ENCODE measurements at regions not wholly inside any gene's neighbourhood (a gene's known extent, or its start where the extent isn't known, plus 50 kb on each side); places are given as distances from the start of the nearest gene placed in this dataset.

- Histone ChIP-seq H3K4me1 (ENCODE audit: insufficient read depth) (peaks cover 6% of the 10 kb centered on the region), H3K27ac (no peak overlapping the region), H3K27me3 (no peaks in the 10 kb centered on the region), H3K4me3 (no peak overlapping the region), H3K9me3 (no peaks in the 10 kb centered on the region), H3K36me3 (no peaks in the 10 kb centered on the region)
- no peak for TF ChIP-seq CTCF (IDR thresholded peaks at IDR 0.05)
- no peak for TF ChIP-seq EP300 (IDR thresholded peaks at IDR 0.05)
- TF ChIP-seq POLR2A (IDR thresholded peaks at IDR 0.05), result no peak
- no peak for DNase-seq
- intact Hi-C loops (cut with DNase I), result no loop called here
- 80 to 89% (median 83%) methylated on average over 8 of the region's 8 CpGs for WGBS, 3 donors
Measured at GRCh38 chr1:239810061-239810481, 281.6 kb upstream of the FMN2 start.

- H3K27me3 ChIP-seq, result no peaks in the 10 kb centered on the region
- H3K27ac ChIP-seq, result no peak overlapping the region
- H3K4me1 ChIP-seq (ENCODE audit: insufficient read depth), result peaks cover 5% of the 10 kb centered on the region
- H3K9me3 ChIP-seq, result no peaks in the 10 kb centered on the region
- DNase-seq, result no peak
- WGBS, 3 donors, result 80 to 86% (median 85%) methylated on average over 7 of the region's 7 CpGs
- no peak overlapping the region for H3K4me3 ChIP-seq
- intact Hi-C loops (cut with DNase I), result no loop called here
- TF ChIP-seq CTCF (IDR thresholded peaks at IDR 0.05), result no peak
- no peak for TF ChIP-seq EP300 (IDR thresholded peaks at IDR 0.05)
- TF ChIP-seq POLR2A (IDR thresholded peaks at IDR 0.05), result no peak
- no peaks in the 10 kb centered on the region for H3K36me3 ChIP-seq
Measured at GRCh38 chr1:239811211-239811885, 280.3 kb upstream of the FMN2 start.

- 92 to 98% (median 93%) methylated on average over 1 of the region's 1 CpG for WGBS, 3 donors
- Histone ChIP-seq H3K4me1 (ENCODE audit: insufficient read depth) (peaks cover 6% of the 10 kb centered on the region), H3K27ac (no peak overlapping the region)
Measured at GRCh38 chr1:239812580-239812979, 279.1 kb upstream of the FMN2 start.

GRCh38 chr1:239814306-239814881 is 277.3 kb upstream of the FMN2 start:
- DNase-seq, result peak in 3 of 5 donors; percentile 33 to 59 (median 44)
- Histone ChIP-seq H3K27ac (peak overlapping the region in 1 of 2 donors; percentile 63), H3K36me3 (no peaks in the 10 kb centered on the region), H3K9me3 (no peaks in the 10 kb centered on the region), H3K4me3 (no peak overlapping the region), H3K27me3 (no peaks in the 10 kb centered on the region), H3K4me1 (ENCODE audit: insufficient read depth) (peaks cover 6% of the 10 kb centered on the region)
- intact Hi-C loops (cut with DNase I), result no loop called here
- TF ChIP-seq CTCF (IDR thresholded peaks at IDR 0.05) (no peak), POLR2A (IDR thresholded peaks at IDR 0.05) (no peak), EP300 (IDR thresholded peaks at IDR 0.05) (no peak)
- 37 to 46% (median 42%) methylated on average over 8 of the region's 8 CpGs for WGBS, 3 donors

More at GRCh38 chr1:239812580-239812979, 279.1 kb upstream of the FMN2 start:
- H3K4me3 ChIP-seq, result no peak overlapping the region
- DNase-seq, result no peak
- no peak for TF ChIP-seq EP300 (IDR thresholded peaks at IDR 0.05)
- TF ChIP-seq CTCF (IDR thresholded peaks at IDR 0.05), result no peak
- no peak for TF ChIP-seq POLR2A (IDR thresholded peaks at IDR 0.05)
- intact Hi-C loops (cut with DNase I), result no loop called here
- no peaks in the 10 kb centered on the region for H3K36me3 ChIP-seq
- H3K9me3 ChIP-seq, result no peaks in the 10 kb centered on the region
- H3K27me3 ChIP-seq, result no peaks in the 10 kb centered on the region

All from ovary (tissue), 7 donors.